ENCODE measurements at regions not wholly inside any gene's neighbourhood (a gene's known extent, or its start where the extent isn't known, plus 50 kb on each side); places are given as distances from the start of the nearest gene placed in this dataset.
"Not testable (repeated sequence)": the region's sequence is repeated elsewhere in the genome, so short reads cannot be mapped to it uniquely, and the experiment has no call there.

- Histone ChIP-seq H3K4me2 (ENCODE audit: low read length) (no peak overlapping the region), H3K27ac (ENCODE audit: low read depth, low read length, poor library complexity, severe bottlenecking) (no peak overlapping the region), H4K20me1 (ENCODE audit: insufficient read depth, low read length) (no peaks in the 10 kb centered on the region), H3K9me2 (ENCODE audit: insufficient read depth, low read length) (no peaks in the 10 kb centered on the region), H2AFZ (ENCODE audit: low read length) (no peak overlapping the region), H3K79me2 (ENCODE audit: insufficient read depth, low read depth, low read length) (no peaks in the 10 kb centered on the region), H3K9me3 (ENCODE audit: low read length) (no peaks in the 10 kb centered on the region), H3K4me3 (ENCODE audit: low read depth, low read length, poor library complexity, severe bottlenecking) (no peak overlapping the region), H3K4me1 (ENCODE audit: insufficient read depth, low read length, poor library complexity, severe bottlenecking) (no peaks in the 10 kb centered on the region), H3K36me3 (ENCODE audit: insufficient read depth, low read length) (no peaks in the 10 kb centered on the region)
- TF ChIP-seq CTCF (conservative IDR thresholded peaks at IDR 0.05; ENCODE audit: low read length), result no peak
- no peak for TF ChIP-seq EZH2phosphoT487 (IDR thresholded peaks at IDR 0.05; ENCODE audit: borderline replicate concordance, low read depth, low read length)
- intact Hi-C loops (cut with micrococcal nuclease; ENCODE audit: unreplicated experiment), result no loop called here
- ChIA-PET CTCF (ENCODE audit: unreplicated experiment) (no interaction called here), POLR2A (no interaction called here)
- no peak for DNase-seq (ENCODE audit: low spot score)
- no TSS peak for BruUV-seq (replicated peaks)
These were observed 131.8 kb downstream of the IRX5 start for GRCh38 chr16:55062442-55062841.

GRCh38 chr16:55072976-55073375 lies 142.3 kb downstream of the IRX5 start:
- Histone ChIP-seq H2AFZ (ENCODE audit: low read length) (no peak overlapping the region), H3K4me2 (ENCODE audit: low read length) (no peak overlapping the region), H4K20me1 (ENCODE audit: insufficient read depth, low read length) (no peaks in the 10 kb centered on the region), H3K9me2 (ENCODE audit: insufficient read depth, low read length) (no peaks in the 10 kb centered on the region), H3K79me2 (ENCODE audit: insufficient read depth, low read depth, low read length) (no peaks in the 10 kb centered on the region), H3K36me3 (ENCODE audit: insufficient read depth, low read length) (no peaks in the 10 kb centered on the region), H3K9me3 (ENCODE audit: low read length) (no peaks in the 10 kb centered on the region), H3K4me1 (ENCODE audit: insufficient read depth, low read length, poor library complexity, severe bottlenecking) (no peaks in the 10 kb centered on the region), H3K4me3 (ENCODE audit: low read depth, low read length, poor library complexity, severe bottlenecking) (no peak overlapping the region), H3K27ac (ENCODE audit: low read depth, low read length, poor library complexity, severe bottlenecking) (no peak overlapping the region)
- TF ChIP-seq CTCF (conservative IDR thresholded peaks at IDR 0.05; ENCODE audit: low read length) (no peak), EZH2phosphoT487 (IDR thresholded peaks at IDR 0.05; ENCODE audit: borderline replicate concordance, low read depth, low read length) (no peak)
- no peak for DNase-seq (ENCODE audit: low spot score)
- ChIA-PET CTCF (ENCODE audit: unreplicated experiment) (no interaction called here), POLR2A (no interaction called here)
- BruUV-seq (replicated peaks), result no TSS peak
- intact Hi-C loops (cut with micrococcal nuclease; ENCODE audit: unreplicated experiment), result no loop called here

- no peaks in the 10 kb centered on the region for H3K36me3 ChIP-seq (ENCODE audit: insufficient read depth, low read length)
- H3K4me2 ChIP-seq (ENCODE audit: low read length), result no peak overlapping the region
- intact Hi-C loops (cut with micrococcal nuclease; ENCODE audit: unreplicated experiment), result no loop called here
- no peaks in the 10 kb centered on the region for H3K4me1 ChIP-seq (ENCODE audit: insufficient read depth, low read length, poor library complexity, severe bottlenecking)
- H3K9me3 ChIP-seq (ENCODE audit: low read length), result no peaks in the 10 kb centered on the region
- no TSS peak for BruUV-seq (replicated peaks)
- DNase-seq (ENCODE audit: low spot score), result no peak
- ChIA-PET POLR2A (no interaction called here), CTCF (ENCODE audit: unreplicated experiment) (no interaction called here)
- H3K9me2 ChIP-seq (ENCODE audit: insufficient read depth, low read length), result no peaks in the 10 kb centered on the region
- no peaks in the 10 kb centered on the region for H4K20me1 ChIP-seq (ENCODE audit: insufficient read depth, low read length)
- no peak overlapping the region for H2AFZ ChIP-seq (ENCODE audit: low read length)
- no peak overlapping the region for H3K4me3 ChIP-seq (ENCODE audit: low read depth, low read length, poor library complexity, severe bottlenecking)
- TF ChIP-seq EZH2phosphoT487 (IDR thresholded peaks at IDR 0.05; ENCODE audit: borderline replicate concordance, low read depth, low read length), result no peak
- no peak for TF ChIP-seq CTCF (conservative IDR thresholded peaks at IDR 0.05; ENCODE audit: low read length)
- H3K27ac ChIP-seq (ENCODE audit: low read depth, low read length, poor library complexity, severe bottlenecking), result no peak overlapping the region
- H3K79me2 ChIP-seq (ENCODE audit: insufficient read depth, low read depth, low read length), result no peaks in the 10 kb centered on the region
These were observed 143.2 kb downstream of the IRX5 start for GRCh38 chr16:55073830-55074229.

GRCh38 chr16:55075208-55075607 lies 144.5 kb downstream of the IRX5 start:
- POLR2A ChIA-PET; CTCF ChIA-PET (ENCODE audit: unreplicated experiment); intact Hi-C loops (cut with micrococcal nuclease; ENCODE audit: unreplicated experiment); H3K4me1 ChIP-seq (ENCODE audit: insufficient read depth, low read length, poor library complexity, severe bottlenecking); BruUV-seq (replicated peaks); H3K9me2 ChIP-seq (ENCODE audit: insufficient read depth, low read length); H3K79me2 ChIP-seq (ENCODE audit: insufficient read depth, low read depth, low read length); H3K4me3 ChIP-seq (ENCODE audit: low read depth, low read length, poor library complexity, severe bottlenecking); H3K36me3 ChIP-seq (ENCODE audit: insufficient read depth, low read length); H2AFZ ChIP-seq (ENCODE audit: low read length); H3K4me2 ChIP-seq (ENCODE audit: low read length); DNase-seq (ENCODE audit: low spot score); H4K20me1 ChIP-seq (ENCODE audit: insufficient read depth, low read length); H3K9me3 ChIP-seq (ENCODE audit: low read length); H3K27ac ChIP-seq (ENCODE audit: low read depth, low read length, poor library complexity, severe bottlenecking): not testable (repeated sequence)
